ENCODE measurements at regions not wholly inside any gene's neighbourhood (a gene's known extent, or its start where the extent isn't known, plus 50 kb on each side); places are given as distances from the start of the nearest gene placed in this dataset.

DNA sequence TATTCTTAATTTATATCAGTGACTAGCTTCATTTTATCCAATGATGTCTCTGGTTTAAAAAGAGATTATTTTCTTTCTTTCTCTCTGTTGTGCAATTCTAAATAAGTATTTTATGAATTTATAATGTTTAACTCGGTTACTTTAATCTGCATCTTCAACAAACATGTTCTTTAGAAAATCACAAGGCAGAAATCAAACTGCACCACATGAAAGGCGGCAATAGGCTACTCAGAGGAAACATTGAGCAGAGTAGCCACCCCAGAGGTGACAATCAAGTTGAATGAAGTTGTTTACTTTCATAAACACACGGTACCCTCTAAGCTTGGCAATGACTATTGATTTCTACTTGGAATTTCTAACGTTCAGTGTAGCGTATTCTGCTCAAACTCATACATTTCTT is 677.8 kb upstream of the ROBO1 start:
- Mint-ChIP-seq H3K27ac (no peak overlapping the region), H3K9me3 (no peaks in the 10 kb centered on the region), H3K27me3 (no peaks in the 10 kb centered on the region), H3K36me3 (ENCODE audit: low read depth) (no peaks in the 10 kb centered on the region), H3K4me3 (no peak overlapping the region), H3K4me1 (ENCODE audit: low read depth) (no peaks in the 10 kb centered on the region)
- intact Hi-C loops (cut with micrococcal nuclease): no loop called here

DNA sequence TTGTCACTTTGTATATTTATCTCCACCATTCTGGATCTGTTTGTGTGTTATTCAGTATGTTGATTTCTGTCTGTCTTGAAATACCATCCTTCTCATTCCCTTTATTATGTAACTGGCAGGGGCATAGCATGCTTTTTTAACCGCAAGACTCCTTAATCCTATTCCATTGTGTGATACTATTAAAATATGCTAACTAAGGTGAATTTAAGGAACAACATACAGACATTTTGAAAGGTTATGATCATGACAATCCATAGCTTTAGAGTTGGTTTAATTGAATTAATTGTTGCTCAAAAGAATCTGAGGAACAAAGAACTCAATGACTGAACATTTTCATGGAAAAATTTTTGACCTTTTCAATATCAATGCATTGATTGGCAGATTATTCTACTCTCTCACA is 677.3 kb upstream of the ROBO1 start:
- intact Hi-C loops (cut with micrococcal nuclease): no loop called here
- no peak overlapping the region for H3K27ac Mint-ChIP-seq
- no peaks in the 10 kb centered on the region for H3K36me3 Mint-ChIP-seq (ENCODE audit: low read depth)
- no peaks in the 10 kb centered on the region for H3K4me1 Mint-ChIP-seq (ENCODE audit: low read depth)
- H3K27me3 Mint-ChIP-seq: no peaks in the 10 kb centered on the region
- no peak overlapping the region for H3K4me3 Mint-ChIP-seq
- no peaks in the 10 kb centered on the region for H3K9me3 Mint-ChIP-seq

GRCh38 chr3:80439490-80439889 is 671.7 kb upstream of the ROBO1 start:
- no peak overlapping the region for H3K4me3 Mint-ChIP-seq
- no peaks in the 10 kb centered on the region for H3K27me3 Mint-ChIP-seq
- H3K9me3 Mint-ChIP-seq: no peaks in the 10 kb centered on the region
- H3K36me3 Mint-ChIP-seq (ENCODE audit: low read depth): no peaks in the 10 kb centered on the region
- intact Hi-C loops (cut with micrococcal nuclease): no loop called here
- H3K4me1 Mint-ChIP-seq (ENCODE audit: low read depth): no peaks in the 10 kb centered on the region
- no peak overlapping the region for H3K27ac Mint-ChIP-seq

GRCh38 chr3:80434366-80434765 is 666.6 kb upstream of the ROBO1 start:
- Mint-ChIP-seq H3K9me3 (no peaks in the 10 kb centered on the region), H3K27ac (no peak overlapping the region), H3K36me3 (ENCODE audit: low read depth) (no peaks in the 10 kb centered on the region), H3K4me1 (ENCODE audit: low read depth) (no peaks in the 10 kb centered on the region), H3K27me3 (no peaks in the 10 kb centered on the region), H3K4me3 (no peak overlapping the region)
- intact Hi-C loops (cut with micrococcal nuclease): no loop called here

DNA sequence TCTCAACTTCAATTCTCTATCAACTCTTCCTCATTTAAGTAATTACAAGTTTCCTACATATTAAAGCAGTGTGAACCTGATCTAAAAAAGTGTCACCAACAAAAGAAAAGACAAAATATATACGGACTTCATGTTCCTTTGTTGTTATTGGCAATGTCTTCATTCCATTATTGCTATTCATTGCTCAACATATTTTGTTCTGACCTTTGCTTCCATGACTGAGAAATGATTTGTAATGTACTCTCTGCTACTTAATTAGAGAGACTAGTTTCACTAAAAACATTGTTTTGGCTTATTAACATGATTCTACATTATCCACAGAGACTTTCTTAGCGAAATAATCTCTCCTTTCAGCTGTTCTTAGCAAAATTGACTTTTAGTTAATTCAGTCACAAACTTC is 657.2 kb upstream of the ROBO1 start:
- Mint-ChIP-seq H3K27me3 (no peaks in the 10 kb centered on the region), H3K4me3 (no peak overlapping the region), H3K4me1 (ENCODE audit: low read depth) (no peaks in the 10 kb centered on the region), H3K36me3 (ENCODE audit: low read depth) (no peaks in the 10 kb centered on the region), H3K27ac (no peak overlapping the region), H3K9me3 (peaks cover 8% of the 10 kb centered on the region)
- intact Hi-C loops (cut with micrococcal nuclease): no loop called here

- Mint-ChIP-seq H3K27ac (no peak overlapping the region), H3K4me3 (no peak overlapping the region), H3K27me3 (no peaks in the 10 kb centered on the region), H3K9me3 (peaks cover 8% of the 10 kb centered on the region), H3K36me3 (ENCODE audit: low read depth) (no peaks in the 10 kb centered on the region), H3K4me1 (ENCODE audit: low read depth) (no peaks in the 10 kb centered on the region)
- intact Hi-C loops (cut with micrococcal nuclease): no loop called here
Measured at GRCh38 chr3:80408030-80408721, 640.4 kb upstream of the ROBO1 start.

- intact Hi-C loops (cut with micrococcal nuclease): no loop called here
- H3K36me3 Mint-ChIP-seq (ENCODE audit: low read depth): no peaks in the 10 kb centered on the region
- no peaks in the 10 kb centered on the region for H3K4me1 Mint-ChIP-seq (ENCODE audit: low read depth)
- H3K27ac Mint-ChIP-seq: no peak overlapping the region
- no peak overlapping the region for H3K4me3 Mint-ChIP-seq
- H3K27me3 Mint-ChIP-seq: no peaks in the 10 kb centered on the region
- peaks cover 8% of the 10 kb centered on the region for H3K9me3 Mint-ChIP-seq
Measured at GRCh38 chr3:80405618-80406017, 637.8 kb upstream of the ROBO1 start.

DNA sequence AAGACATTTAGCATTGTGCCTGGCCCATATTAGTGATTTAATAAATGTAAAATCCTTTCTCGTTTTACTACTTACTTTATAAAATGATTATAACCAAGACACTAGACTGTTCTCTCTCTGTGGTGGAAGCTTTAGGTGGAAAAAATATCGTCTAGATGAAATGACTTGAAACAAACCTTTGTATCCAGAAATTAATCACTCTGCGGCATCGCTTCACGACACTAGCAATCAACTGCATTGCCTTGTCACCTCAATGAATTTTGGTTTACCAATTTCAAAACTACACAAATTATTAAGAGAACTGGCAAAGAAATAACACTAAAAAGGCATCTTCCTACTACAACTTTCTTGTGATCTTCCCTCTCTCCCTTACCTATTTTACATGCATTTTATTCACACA is 627.2 kb upstream of the ROBO1 start:
- no peaks in the 10 kb centered on the region for H3K36me3 Mint-ChIP-seq (ENCODE audit: low read depth)
- H3K9me3 Mint-ChIP-seq: no peaks in the 10 kb centered on the region
- H3K4me3 Mint-ChIP-seq: no peak overlapping the region
- no peaks in the 10 kb centered on the region for H3K4me1 Mint-ChIP-seq (ENCODE audit: low read depth)
- intact Hi-C loops (cut with micrococcal nuclease): no loop called here
- no peaks in the 10 kb centered on the region for H3K27me3 Mint-ChIP-seq
- H3K27ac Mint-ChIP-seq: no peak overlapping the region

GRCh38 chr3:80391573-80391972 is 623.8 kb upstream of the ROBO1 start:
- Mint-ChIP-seq H3K27ac (no peak overlapping the region), H3K4me1 (ENCODE audit: low read depth) (no peaks in the 10 kb centered on the region), H3K36me3 (ENCODE audit: low read depth) (no peaks in the 10 kb centered on the region), H3K4me3 (no peak overlapping the region), H3K9me3 (no peaks in the 10 kb centered on the region), H3K27me3 (no peaks in the 10 kb centered on the region)
- intact Hi-C loops (cut with micrococcal nuclease): no loop called here

GRCh38 chr3:80384811-80385210 is 617.0 kb upstream of the ROBO1 start:
- Mint-ChIP-seq H3K9me3 (peaks cover 22% of the 10 kb centered on the region), H3K27me3 (no peaks in the 10 kb centered on the region), H3K4me3 (no peak overlapping the region), H3K36me3 (ENCODE audit: low read depth) (no peaks in the 10 kb centered on the region), H3K27ac (no peak overlapping the region), H3K4me1 (ENCODE audit: low read depth) (no peaks in the 10 kb centered on the region)
- intact Hi-C loops (cut with micrococcal nuclease): no loop called here

DNA sequence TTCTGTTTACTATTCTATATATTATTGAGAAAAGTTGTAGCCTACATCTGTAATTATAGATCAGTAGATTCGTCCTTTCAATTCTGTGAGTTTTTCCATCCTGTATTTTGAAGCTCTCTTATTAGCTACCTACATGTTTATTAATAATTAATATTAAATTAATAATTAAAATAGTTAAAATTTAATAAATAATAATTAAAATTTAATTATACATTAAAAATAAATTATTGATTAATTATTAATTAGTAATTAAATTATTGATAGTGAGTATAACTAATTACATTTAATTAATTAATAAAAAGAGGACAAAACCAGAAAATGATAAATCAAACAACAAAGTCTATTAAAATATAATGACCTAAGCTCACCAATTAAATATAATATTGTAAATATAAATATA is 606.6 kb upstream of the ROBO1 start:
- no peaks in the 10 kb centered on the region for H3K4me1 Mint-ChIP-seq (ENCODE audit: low read depth)
- no peaks in the 10 kb centered on the region for H3K36me3 Mint-ChIP-seq (ENCODE audit: low read depth)
- no peaks in the 10 kb centered on the region for H3K27me3 Mint-ChIP-seq
- no peaks in the 10 kb centered on the region for H3K9me3 Mint-ChIP-seq
- intact Hi-C loops (cut with micrococcal nuclease): no loop called here
- H3K27ac Mint-ChIP-seq: no peak overlapping the region
- no peak overlapping the region for H3K4me3 Mint-ChIP-seq

DNA sequence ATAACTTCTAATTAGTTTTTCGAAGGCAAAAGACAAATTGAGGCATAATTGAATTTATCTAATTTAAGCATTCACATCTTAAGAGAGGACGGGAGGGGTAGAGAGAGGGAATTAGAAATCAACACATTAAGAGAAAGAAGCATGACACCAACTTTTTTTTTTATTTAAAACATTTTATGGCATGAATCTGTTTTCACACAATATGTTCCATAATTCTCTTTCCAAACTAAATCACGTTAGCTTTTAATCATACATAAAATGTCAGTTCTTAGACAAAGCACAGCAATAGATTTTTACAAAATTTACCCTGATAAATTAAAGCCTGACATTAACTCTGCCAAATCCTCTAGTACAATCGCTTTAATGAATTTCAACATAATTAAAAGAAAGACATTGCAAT is 600.8 kb upstream of the ROBO1 start:
- Mint-ChIP-seq H3K4me3 (no peak overlapping the region), H3K4me1 (ENCODE audit: low read depth) (no peaks in the 10 kb centered on the region)
- intact Hi-C loops (cut with micrococcal nuclease): no loop called here

DNA sequence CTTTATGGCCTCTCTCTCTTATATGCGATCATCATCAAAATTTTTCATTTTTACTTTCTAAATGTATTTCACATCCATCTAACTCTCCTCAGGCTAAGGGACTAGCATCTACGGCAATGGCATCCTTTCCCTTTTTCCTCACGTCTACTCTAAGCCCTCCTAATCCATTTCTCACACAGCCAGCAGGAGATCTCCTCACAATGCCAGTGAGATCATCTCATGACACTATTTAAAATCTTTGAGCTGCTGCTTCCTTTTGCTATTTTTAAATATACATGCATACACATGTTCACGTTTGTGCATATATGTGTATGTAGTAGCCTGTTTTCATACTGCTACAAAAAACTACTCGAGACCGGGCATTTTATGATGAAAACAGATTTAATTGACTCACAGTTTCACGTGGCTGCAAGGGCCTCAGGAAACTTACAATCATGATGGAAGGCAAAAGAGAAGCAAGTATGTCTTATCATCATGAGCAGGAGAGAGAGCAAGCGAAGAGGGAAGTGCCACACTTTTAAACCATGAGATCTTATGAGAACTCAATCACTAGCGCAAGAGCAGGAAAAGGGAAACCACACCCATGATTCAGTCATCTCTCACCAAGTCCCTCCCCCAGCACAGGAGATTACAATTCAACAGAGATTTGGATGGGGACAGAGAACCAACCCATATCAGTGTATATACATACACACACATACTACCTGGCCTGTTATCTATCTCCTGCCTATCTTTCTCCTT is 599.2 kb upstream of the ROBO1 start:
- Mint-ChIP-seq H3K27ac (no peak overlapping the region), H3K4me3 (no peak overlapping the region)
- intact Hi-C loops (cut with micrococcal nuclease): no loop called here

More for the DNA sequence above, 600.8 kb upstream of the ROBO1 start:
- Mint-ChIP-seq H3K9me3 (peaks cover 12% of the 10 kb centered on the region), H3K36me3 (ENCODE audit: low read depth) (no peaks in the 10 kb centered on the region), H3K27me3 (no peaks in the 10 kb centered on the region), H3K27ac (no peak overlapping the region)

GRCh38 chr3:80357761-80358160 is 590.0 kb upstream of the ROBO1 start:
- intact Hi-C loops (cut with micrococcal nuclease): no loop called here
- no peaks in the 10 kb centered on the region for H3K36me3 Mint-ChIP-seq (ENCODE audit: low read depth)
- no peaks in the 10 kb centered on the region for H3K27me3 Mint-ChIP-seq
- H3K27ac Mint-ChIP-seq: no peak overlapping the region
- no peak overlapping the region for H3K4me3 Mint-ChIP-seq
- no peaks in the 10 kb centered on the region for H3K4me1 Mint-ChIP-seq (ENCODE audit: low read depth)
- H3K9me3 Mint-ChIP-seq: no peaks in the 10 kb centered on the region

More for the DNA sequence above, 599.2 kb upstream of the ROBO1 start:
- H3K4me1 Mint-ChIP-seq (ENCODE audit: low read depth): no peaks in the 10 kb centered on the region
- H3K27me3 Mint-ChIP-seq: no peaks in the 10 kb centered on the region
- no peaks in the 10 kb centered on the region for H3K36me3 Mint-ChIP-seq (ENCODE audit: low read depth)
- peaks cover 12% of the 10 kb centered on the region for H3K9me3 Mint-ChIP-seq

DNA sequence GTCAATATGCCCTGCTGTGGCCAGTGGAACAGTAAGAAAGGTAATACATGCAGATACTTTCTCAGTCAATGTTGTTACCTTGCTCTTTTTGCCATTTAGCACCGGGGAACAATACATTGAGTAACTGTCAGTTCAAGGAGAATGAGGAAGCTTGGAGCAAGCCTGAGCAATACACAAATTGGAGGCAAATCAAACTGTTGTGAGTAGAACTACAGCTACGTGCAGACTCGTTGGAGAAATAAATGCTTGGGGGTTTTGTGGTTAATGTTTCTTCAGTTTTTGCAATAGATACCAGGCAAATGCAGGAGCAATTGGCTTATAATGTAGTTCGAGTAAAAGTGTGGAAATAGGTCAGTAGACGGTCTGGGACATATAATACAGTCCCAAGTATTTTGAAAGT is 587.3 kb upstream of the ROBO1 start:
- no peak overlapping the region for H3K27ac Mint-ChIP-seq
- no peak overlapping the region for H3K4me3 Mint-ChIP-seq
- no peaks in the 10 kb centered on the region for H3K36me3 Mint-ChIP-seq (ENCODE audit: low read depth)
- intact Hi-C loops (cut with micrococcal nuclease): no loop called here
- H3K4me1 Mint-ChIP-seq (ENCODE audit: low read depth): no peaks in the 10 kb centered on the region
- H3K27me3 Mint-ChIP-seq: no peaks in the 10 kb centered on the region
- peaks cover 8% of the 10 kb centered on the region for H3K9me3 Mint-ChIP-seq

Data from dendritic cell treated with granulocyte-macrophage colony-stimulating factor and Interleukin-4, amounts not matched to agents 40 ng/mL and 50 ng/mL, for 4 days (primary cell).